ENCODE measurements at regions not wholly inside any gene's neighbourhood (a gene's known extent, or its start where the extent isn't known, plus 50 kb on each side); places are given as distances from the start of the nearest gene placed in this dataset.
A peak's percentile ranks its signal among the peaks of the same experiment; 100 is the strongest.

- Mint-ChIP-seq H3K36me3 (ENCODE audit: low read depth) (no peaks in the 10 kb centered on the region), H3K4me1 (ENCODE audit: low read depth) (peaks cover 15% of the 10 kb centered on the region), H3K9me3 (no peaks in the 10 kb centered on the region), H3K27ac (no peak overlapping the region), H3K4me3 (no peak overlapping the region), H3K27me3 (ENCODE audit: insufficient read depth) (peaks cover 3% of the 10 kb centered on the region; the same call in 1 of the 2 replicates)
- no peak for TF ChIP-seq CTCF (IDR thresholded peaks at IDR 0.05)
- peak; percentile 13 for DNase-seq
Measured at GRCh38 chr12:43210485-43211192, 341.4 kb downstream of the ADAMTS20 start.

GRCh38 chr12:43208627-43209026, 343.4 kb downstream of the ADAMTS20 start:
- DNase-seq = no peak
- TF ChIP-seq CTCF (IDR thresholded peaks at IDR 0.05) = no peak
- H3K27ac Mint-ChIP-seq = no peak overlapping the region
- peaks cover 15% of the 10 kb centered on the region for H3K4me1 Mint-ChIP-seq (ENCODE audit: low read depth)
- H3K27me3 Mint-ChIP-seq (ENCODE audit: insufficient read depth) = no peaks in the 10 kb centered on the region
- no peaks in the 10 kb centered on the region for H3K9me3 Mint-ChIP-seq
- no peak overlapping the region for H3K4me3 Mint-ChIP-seq
- H3K36me3 Mint-ChIP-seq (ENCODE audit: low read depth) = no peaks in the 10 kb centered on the region

- Mint-ChIP-seq H3K36me3 (ENCODE audit: low read depth) (no peaks in the 10 kb centered on the region), H3K9me3 (no peaks in the 10 kb centered on the region), H3K27ac (no peak overlapping the region), H3K4me1 (ENCODE audit: low read depth) (peaks cover 15% of the 10 kb centered on the region), H3K4me3 (no peak overlapping the region), H3K27me3 (ENCODE audit: insufficient read depth) (no peaks in the 10 kb centered on the region)
- DNase-seq = no peak
- TF ChIP-seq CTCF (IDR thresholded peaks at IDR 0.05) = no peak
Measured at GRCh38 chr12:43208221-43208620, 343.8 kb downstream of the ADAMTS20 start.

GRCh38 chr12:43206396-43206795, 345.6 kb downstream of the ADAMTS20 start:
- Mint-ChIP-seq H3K4me3 (no peak overlapping the region), H3K9me3 (no peaks in the 10 kb centered on the region; the same call in 1 of the 2 replicates), H3K27ac (no peak overlapping the region), H3K36me3 (ENCODE audit: low read depth) (no peaks in the 10 kb centered on the region), H3K27me3 (ENCODE audit: insufficient read depth) (no peaks in the 10 kb centered on the region), H3K4me1 (ENCODE audit: low read depth) (peaks cover 15% of the 10 kb centered on the region)
- no peak for DNase-seq
- no peak for TF ChIP-seq CTCF (IDR thresholded peaks at IDR 0.05)

- DNase-seq = no peak
- H3K27ac Mint-ChIP-seq = no peak overlapping the region
- no peak overlapping the region for H3K4me3 Mint-ChIP-seq
- H3K4me1 Mint-ChIP-seq (ENCODE audit: low read depth) = no peaks in the 10 kb centered on the region
- TF ChIP-seq CTCF (IDR thresholded peaks at IDR 0.05) = no peak
- H3K36me3 Mint-ChIP-seq (ENCODE audit: low read depth) = no peaks in the 10 kb centered on the region
- peaks cover 2% of the 10 kb centered on the region; the same call in 1 of the 2 replicates for H3K27me3 Mint-ChIP-seq (ENCODE audit: insufficient read depth)
- H3K9me3 Mint-ChIP-seq = no peaks in the 10 kb centered on the region; the same call in 1 of the 2 replicates
Measured at GRCh38 chr12:43198608-43199007, 353.4 kb downstream of the ADAMTS20 start.
